ENCODE measurements at regions not wholly inside any gene's neighbourhood (a gene's known extent, or its start where the extent isn't known, plus 50 kb on each side); places are given as distances from the start of the nearest gene placed in this dataset.

DNA sequence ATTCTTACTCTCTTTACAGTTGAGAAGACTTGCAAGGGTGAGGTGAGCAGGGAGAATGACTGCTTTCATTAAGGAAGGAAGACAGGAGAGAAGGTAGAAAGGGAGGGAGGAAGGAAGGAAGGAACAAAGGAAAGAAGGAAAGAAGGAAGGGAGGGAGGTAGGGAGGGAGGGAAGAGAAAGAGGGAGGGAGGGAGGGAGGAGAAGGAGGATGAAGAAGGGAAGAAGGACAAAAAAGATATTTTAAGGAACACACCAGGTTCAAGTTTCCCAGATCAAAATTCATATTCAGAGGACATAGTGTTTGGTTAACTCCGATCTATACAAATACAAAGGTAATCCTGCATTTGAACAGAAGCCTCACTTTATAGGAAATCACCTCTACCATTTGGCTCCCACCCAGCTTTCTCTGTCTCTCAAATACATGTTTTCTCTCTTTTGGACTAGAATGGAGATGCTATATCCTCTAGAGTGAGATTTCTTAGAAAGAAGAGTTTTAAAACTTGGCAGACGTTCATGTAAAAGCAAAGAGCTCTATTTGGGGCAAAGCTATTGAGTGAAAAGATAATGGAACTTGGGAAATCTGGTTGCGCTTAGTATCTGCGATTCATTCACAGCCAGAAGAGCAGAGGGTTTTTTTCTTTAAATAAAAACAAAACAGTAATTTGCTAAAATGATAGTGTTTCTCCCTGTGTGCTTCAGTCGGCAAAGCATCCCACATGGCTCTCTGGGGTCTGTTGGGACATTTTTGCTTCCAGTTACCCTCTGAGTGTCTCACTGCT, 261.9 kb upstream of the LYZL1 start:
- no peak for DNase-seq (ENCODE audit: low read depth in 2 of 2)

DNA sequence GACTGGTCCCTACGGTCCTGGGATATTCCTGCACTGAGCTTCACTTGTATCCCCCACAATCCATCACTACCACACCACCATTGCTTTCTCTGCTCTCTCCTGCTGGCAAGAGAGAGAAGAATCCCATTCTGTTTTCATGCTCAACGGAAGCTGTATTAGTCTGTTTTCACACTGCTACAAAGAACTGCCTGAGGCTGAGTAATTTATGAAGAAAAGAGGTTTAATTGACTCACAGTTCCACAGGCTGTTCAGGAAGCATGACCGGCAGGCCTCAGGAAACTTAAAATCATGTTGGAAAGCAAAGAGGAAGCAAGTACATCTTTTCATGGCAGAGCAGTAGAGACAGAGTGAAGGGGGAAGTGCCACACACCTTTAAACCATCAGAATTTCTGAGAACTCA, 260.4 kb upstream of the LYZL1 start:
- DNase-seq (ENCODE audit: low read depth in 2 of 2), result no peak

DNA sequence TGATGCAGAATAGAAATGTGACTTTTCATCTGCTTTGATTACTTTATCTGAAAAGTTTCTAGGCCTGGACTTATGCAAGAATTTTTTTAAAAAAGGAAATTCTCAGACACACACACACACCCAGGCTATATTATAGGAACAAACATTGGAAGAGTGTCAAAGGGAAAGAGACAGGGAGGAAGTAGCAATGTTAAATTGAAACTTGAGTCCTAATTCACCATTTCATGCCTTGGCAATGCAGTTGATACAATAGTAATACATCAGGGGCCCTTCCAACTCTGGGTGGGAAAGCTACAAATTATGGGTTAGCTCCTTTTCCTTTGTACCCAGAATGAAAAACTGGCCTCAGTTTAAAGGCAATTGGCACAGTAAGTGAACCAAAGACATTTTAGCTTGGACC, 258.0 kb upstream of the LYZL1 start:
- no peak for DNase-seq (ENCODE audit: low read depth in 2 of 2)

DNA sequence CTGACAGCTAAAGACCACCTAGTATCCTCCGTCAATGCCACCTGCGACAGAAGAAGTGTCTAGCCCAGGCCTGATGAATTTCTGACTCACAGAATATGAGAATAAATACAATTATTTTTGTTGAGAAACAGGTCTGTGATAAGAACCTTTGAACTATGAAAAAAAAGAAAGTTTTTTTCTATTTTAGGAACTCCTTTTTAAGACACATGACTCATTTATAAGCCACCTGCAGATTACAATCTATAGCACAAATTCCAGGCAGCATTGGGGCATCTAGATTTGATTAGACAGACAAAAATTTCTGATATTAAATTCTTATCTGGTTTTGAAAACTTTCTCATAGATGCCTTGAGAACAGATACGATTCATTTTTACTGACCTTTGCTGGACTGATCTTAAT, 256.7 kb upstream of the LYZL1 start:
- no peak for DNase-seq (ENCODE audit: low read depth in 2 of 2)

DNA sequence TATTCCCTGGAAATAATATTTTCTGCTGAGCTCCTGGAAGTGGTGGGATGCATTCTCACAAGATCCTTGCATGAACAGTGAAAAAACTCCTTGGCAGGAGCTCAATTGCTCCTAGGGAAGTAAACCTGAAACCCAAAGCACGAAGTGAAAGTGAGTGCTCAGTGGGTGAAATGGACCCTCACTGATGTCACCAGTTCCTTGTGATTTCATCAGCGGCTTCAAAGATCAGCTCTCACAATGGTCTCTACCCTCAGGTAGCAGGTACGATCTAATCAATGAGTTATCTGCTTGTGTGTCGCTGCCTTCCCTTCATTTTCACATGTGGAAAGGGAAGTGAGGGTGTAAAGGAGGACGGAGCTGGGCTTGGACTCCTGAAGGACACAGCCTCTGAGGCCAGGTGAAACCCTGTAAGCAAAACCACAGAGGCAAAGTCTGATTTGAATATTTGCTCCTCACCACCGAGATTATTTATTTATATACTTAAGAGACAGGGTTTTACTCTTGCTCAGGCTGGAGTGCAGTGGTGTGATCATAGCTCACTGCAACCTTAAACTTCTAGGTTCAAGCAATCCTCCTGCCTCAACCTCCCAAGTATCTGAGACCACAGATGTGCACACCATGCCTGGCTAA, 255.4 kb upstream of the LYZL1 start:
- no peak for DNase-seq (ENCODE audit: low read depth in 2 of 2)

DNA sequence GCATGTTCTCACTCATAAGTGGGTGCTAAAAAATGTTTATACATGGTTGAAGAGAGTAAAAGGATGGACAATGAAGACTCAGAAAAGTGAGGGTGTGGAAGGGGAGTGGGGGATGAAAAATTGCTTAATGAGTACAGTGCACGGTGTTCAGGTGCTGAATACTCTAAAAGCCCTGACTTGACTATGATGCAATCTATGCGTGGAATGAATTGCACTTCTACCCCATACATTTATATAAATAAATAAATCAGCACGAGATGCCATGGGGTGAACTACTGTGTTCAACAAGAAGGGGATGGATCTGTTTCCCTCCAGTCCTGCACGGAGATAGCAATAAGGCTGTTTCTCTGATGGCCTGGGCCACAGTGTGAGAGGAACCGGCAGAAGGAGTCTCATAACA, 254.3 kb upstream of the LYZL1 start:
- no peak for DNase-seq (ENCODE audit: low read depth in 2 of 2)

DNA sequence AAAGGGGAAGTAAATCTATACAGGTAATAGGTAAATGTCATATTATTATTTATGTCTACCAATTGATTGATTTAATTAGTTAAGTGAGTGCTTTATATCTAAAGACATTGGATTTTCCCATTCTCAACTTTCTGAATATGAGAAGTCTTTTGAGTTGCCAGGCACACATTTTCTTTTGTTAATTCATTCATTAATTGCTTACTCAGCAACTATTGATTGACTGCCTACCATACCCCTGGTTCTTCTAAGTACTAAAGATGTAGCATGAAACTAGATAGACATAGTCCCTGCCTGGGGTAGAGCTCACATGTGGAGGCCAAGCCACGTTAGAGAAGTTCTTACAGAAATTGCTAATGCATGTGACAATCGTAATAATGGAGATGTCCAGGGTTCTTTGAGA, 253.1 kb upstream of the LYZL1 start:
- no peak for DNase-seq (ENCODE audit: low read depth in 2 of 2)

DNA sequence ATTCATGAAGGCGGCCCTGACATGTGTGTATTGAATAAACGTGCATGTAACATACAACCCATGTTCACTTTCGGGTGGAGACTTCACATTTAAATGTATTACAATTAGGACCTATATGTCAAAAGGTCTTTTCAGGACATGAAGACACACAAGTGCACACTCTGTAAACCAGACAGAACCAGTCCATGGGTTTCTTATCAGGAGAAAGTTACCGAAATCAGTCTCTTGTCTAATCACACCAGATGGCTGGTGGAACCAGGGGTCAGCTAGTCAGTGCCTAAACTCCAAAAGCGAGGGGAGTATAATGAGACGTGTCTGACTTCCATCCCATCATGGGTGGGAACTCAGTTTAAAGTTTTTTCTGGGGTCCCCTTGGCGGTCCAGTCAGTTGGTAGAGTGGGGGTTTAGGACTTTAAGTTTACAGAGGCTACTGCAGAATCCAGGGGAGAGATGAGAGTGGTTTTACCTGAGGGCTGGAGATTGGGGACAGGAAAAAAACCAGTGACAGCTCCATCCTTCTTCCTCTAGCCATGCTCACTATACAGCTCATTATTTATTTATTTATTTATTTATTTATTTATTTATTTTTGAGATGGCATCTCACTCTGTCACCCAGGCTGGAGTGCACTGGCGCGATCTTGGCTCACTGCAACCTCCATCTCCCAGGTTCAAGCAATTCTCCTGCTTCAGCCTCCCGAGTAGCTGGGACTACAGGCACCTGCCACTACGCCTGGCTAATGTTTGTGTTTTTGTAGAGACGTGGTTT, 251.3 kb upstream of the LYZL1 start:
- DNase-seq (ENCODE audit: low read depth in 2 of 2), result no peak

DNA sequence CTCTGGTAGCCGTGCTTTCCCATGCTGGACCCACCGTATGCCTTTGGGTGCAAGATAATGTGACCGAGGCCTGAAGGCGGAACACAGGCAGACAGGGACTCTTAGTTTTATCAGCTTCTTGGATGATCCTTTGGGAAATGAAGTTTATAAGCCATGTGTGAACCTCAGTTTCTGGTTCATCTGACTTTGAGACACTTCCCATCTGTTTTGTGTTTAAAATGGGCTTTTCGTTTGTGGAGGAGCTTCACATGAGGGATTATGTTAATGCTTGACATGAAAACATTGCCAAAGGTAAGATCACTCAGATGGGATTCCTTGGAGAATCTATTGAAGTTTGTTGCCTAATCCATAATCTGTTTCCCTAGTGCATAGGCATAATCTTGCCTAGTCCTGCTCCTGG, 249.8 kb upstream of the LYZL1 start:
- DNase-seq (ENCODE audit: low read depth in 2 of 2), result no peak

DNA sequence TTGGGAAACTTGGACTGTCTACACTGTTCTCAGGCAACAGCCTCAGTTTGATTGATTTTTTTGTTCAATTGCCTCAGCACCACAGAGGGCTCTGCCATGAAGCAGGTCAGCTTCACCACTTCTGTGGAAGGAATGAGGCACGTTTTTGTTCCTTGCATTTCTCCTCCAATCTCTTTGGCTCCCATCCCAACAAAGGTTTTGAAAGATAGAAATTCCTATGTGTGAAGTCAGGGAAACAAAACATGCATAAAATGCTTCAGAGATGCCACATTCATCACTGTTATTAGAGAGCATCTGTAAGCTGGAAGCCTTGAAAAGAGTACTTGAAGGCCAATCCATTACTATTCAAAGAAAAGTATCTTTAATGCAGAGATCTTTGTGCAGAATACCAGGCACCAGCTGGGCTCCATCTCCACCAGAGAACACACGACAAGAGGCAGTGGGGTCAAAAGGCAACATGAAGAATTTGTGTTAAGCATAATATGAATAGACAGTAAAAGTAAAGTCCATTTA, 249.1 kb upstream of the LYZL1 start:
- no peak for DNase-seq (ENCODE audit: low read depth in 2 of 2)

DNA sequence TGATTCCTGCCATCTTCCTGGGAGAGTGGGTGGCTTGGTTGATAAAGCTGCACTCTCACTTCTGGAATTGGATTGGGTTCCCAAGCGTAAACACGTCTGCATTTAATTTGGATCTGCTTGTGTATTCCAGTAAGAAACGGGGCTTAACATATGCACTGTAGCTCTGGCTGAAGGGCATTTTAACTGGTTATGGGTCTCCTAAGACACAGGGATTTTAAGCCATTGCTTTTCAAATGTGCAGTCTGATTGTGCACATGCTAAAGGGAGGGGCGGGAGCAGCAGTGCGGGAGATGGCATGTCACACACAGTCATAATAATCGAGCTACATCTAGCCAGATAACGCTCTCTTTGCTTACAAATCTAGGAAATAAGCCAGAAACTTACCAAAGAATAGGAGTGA, 247.3 kb upstream of the LYZL1 start:
- DNase-seq (ENCODE audit: low read depth in 2 of 2), result no peak

DNA sequence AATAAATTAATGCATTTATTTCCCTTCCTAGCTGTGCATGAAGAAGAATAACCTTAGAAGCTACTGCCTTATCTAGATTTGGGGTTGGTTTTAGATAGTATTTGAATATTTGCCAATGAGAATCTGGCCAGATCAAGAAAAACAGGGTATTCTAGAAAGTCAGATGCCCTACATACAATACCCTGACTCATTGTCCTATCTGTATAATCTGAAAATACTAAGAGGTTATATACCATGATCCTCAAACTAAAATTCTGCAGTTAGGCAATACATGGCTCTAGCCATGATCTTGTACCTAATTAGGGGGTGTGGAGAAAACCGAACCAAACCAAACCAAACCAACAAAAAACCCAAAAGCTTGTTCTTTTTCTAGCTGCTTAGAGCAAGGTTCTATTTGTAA, 240.4 kb upstream of the LYZL1 start:
- no peak for DNase-seq (ENCODE audit: low read depth in 2 of 2)

DNA sequence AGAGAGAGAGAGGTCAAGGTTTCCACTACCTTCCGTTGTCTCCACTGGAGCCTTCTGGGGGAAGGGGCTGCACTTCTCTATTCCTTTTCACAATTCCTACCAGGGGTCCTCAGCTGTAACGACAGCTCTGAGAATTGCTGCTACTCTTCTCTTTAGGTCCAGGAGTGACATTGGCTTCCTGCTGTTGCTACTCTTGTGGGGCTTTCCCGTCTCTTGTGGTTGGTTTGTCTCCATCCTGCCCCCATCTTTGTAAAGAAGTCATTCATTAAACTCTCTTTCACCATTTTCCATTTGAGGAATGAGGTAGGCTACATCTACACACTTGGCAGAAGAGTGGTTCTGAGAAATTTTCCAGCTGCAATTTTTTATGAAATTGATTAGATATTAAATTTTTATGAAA, 238.8 kb upstream of the LYZL1 start:
- DNase-seq (ENCODE audit: low read depth in 2 of 2), result no peak

DNA sequence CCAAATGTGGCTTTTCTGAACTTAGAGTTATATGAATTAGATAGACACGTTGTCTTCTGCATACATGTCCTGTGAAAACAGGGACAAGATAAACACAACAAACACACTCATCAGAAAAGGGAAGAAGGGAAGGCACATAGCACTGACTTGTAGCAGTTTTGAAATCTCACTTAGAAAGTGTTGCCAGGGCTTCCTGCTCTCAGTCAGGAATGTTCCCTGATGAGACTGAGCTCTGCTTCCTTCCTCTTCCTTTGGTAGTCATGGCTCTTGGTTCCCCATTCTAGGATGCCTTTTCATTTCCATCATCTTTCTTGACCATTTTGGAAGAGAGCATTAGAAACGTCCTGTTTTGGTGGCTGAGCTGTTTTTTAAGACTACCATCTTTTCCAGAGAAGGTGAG, 233.8 kb upstream of the LYZL1 start:
- DNase-seq (ENCODE audit: low read depth in 2 of 2), result no peak

DNA sequence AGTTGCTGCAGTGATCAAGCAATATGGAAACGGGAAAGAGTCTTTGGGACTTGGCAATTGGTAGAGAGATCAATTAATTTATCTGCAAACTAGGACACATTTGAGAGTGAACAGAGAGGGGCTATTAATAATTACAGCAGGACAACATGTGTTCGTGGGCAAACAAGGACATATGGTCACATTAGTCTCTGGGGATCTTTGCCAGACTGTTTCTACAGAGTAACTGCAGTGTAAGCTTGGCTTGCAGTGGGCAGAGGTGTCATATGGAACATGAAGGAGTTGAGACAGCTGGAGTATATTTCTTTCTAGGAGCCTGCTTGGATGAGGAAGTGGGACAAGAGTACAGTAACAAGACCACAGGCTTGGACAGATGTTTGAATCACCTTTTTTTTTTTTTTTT, 232.1 kb upstream of the LYZL1 start:
- DNase-seq (ENCODE audit: low read depth in 2 of 2), result no peak

DNA sequence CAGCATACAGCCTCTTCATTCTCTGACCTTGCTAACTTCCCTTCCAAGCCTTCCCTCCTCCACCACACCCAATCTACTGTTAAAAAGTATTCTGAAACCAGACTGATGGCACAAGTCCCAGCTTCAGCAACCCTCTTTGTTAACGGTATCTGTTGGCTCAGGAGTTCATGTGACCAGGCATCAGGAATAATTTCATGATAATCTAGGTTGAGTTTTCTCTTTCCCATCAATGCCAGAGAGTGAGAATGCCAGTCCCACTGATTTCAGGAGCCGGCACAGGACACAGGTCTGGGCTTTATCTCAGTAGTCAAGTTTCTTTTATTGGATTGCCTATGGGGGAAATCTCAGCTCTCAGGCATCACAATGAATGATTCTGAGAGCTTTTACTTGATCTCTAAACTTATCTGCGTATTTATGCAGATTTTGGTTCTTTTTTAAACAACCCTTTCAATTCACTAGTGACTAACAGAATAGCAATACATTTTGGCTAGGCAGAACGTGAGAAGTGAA, 231.0 kb upstream of the LYZL1 start:
- no peak for DNase-seq (ENCODE audit: low read depth in 2 of 2)

DNA sequence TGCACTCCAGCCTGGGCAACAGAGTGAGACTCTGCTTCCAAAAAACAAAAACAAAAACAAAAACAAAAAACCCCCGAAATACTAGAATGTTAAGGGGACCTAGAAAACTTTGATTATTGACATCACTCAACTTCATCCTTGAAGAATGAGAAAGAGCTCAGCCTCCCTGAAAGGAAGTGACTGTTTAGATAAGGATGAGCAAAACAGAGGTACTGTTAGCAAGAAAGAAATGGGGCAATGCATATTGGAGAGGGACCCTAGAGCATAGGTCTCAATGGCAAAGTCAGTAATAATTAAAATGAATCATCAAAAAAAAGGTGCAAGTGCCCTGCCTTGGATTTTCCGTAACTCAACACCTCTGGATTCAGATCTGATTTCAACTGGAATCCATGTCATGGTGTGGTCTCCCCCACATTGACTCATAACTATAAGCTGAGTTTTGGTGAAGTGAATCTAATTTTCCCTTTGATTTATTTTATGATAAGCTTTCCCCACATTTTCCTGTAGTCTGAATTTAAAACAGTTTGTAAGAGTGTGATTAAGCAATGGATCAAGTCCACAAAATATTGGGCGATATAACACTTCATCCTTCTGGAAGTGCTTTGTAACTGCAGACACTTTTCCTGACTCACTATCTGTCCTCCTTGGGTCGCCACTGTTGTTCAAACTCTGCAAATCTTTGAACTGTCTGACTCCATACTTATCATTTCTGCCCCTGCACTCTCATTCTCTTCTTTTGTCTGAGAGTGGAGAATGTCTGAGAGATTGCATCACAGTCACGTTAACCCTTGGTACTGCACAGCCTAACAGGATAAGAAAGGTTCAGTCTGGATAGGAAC, 224.8 kb upstream of the LYZL1 start:
- DNase-seq (ENCODE audit: low read depth in 2 of 2), result no peak

DNA sequence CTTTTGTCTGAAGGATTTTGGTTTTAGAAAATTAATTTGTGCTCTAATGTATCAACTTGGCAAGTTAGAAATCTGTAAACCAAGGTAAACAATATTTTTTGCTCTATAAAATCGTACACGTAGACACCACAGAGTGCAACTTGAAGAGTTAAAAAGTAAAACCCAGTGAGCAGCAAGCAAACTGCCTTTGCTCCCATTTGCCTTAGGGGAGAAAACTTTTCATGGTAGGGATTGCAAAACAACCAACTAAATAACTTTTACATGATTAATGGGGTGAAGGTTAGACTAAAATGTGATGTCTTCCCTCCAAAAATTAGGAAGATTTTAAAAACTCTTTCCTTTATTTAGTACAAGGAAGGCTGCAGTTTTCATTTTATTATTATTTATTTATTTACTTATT, 224.2 kb upstream of the LYZL1 start:
- no peak for DNase-seq (ENCODE audit: low read depth in 2 of 2)

DNA sequence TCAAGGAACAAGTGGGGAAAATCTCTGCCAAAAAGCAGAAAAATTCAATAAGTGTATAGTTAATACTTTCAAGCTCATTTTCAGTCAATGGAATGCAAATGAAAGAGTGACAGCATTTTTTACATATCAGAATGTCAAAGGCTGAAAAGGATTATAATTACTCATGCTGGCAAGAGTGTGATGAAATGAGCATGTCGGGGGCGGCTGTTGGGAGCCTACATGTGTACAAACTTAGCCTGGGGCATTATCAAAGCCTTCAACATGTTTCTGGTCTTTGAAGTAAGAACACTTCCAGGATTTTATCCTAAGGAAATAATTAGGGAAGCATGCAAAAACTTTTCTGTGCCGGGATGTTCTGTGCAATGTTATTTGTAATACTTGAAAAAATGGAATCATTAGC, 221.7 kb upstream of the LYZL1 start:
- no peak for DNase-seq (ENCODE audit: low read depth in 2 of 2)

DNA sequence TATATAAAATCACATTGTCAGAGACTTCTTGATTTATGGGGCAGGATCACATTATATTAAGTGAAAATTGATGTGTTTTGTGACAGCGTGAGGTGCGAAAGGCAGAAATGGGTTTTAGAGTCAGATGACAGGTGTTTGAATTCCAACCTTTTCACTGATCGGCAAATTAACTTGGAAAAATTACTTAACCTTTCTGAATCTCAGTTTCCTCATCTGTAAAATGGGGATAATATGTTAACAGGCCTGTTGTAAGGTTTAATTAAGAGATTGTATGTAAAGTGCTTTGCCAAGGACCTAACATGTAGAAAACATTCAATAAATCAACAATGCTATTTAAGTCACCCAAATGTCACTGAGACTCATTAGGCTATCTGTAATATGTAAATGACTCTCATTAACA, 221.2 kb upstream of the LYZL1 start:
- no peak for DNase-seq (ENCODE audit: low read depth in 2 of 2)

DNA sequence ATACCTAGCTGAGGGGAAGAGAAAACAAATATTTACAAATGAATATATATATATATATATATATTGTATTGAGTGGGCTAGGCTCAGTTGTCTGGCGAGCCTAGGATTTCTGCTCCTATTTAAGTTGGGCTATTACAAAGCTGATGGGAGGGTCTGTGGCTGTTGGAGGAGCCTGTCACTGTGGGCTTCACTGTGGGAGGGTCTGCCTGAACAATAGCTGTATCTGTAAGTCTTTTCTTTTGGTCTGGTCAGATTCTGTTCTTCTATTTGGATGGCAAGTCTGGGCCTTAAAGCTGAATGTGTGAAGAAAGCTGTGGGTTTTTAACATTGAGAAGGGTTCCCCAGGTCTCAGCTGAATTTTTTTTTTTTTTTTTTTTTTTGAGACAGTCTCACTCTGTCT, 220.6 kb upstream of the LYZL1 start:
- DNase-seq (ENCODE audit: low read depth in 2 of 2), result no peak

DNA sequence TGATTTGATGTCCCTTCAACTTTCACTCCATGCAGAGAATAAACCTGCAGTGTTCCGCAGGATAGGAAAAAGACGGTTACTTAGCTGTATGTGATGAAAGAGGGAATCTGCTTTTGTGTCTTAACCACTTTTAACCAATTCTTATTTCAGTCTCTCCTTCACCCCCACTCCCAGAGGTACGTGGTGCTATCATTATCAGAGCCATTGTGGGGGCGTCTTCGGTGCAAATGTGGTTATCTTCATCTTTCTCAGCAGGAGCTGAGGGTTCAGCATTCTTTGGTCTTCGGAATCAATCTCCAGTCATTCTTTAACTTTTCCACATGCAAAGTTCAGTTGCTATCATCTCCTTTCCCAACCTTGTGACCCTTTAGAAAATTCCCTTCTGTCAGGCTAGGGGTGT, 219.9 kb upstream of the LYZL1 start:
- no peak for DNase-seq (ENCODE audit: low read depth in 2 of 2)

All from stimulated activated CD4-positive, alpha-beta T cell treated with anti-CD3 and anti-CD28 coated beads, Interleukin-1b, Interleukin-23, amount 100 ng/mL, for 1 hour (primary cell).